T-cell (primary cell): ENCODE measurements at regions not wholly inside any gene's neighbourhood (a gene's known extent, or its start where the extent isn't known, plus 50 kb on each side); places are given as distances from the start of the nearest gene placed in this dataset.

ENCODE experiments used
- ATAC-seq, 4 experiments: fragments of 200-7000 bp in 3 of 4; fragments of 150-1000 bp in 1 of 4; cut with Tn5 transposase; replicated peaks in 1 of 4; 1 replicate in 3 of 4; 2 replicates in 1 of 4; pipeline ENCODE4 v1.10.0; 2021; ENCODE audit warnings: moderate library complexity in 3 of 4, mild to moderate bottlenecking in 2 of 4, moderate number of reproducible peaks in 1 of 4
- CTCF ChIA-PET, 2 donors: fragments of 300-600 bp; sonication (Branson Sonifier 250); formaldehyde crosslinking; loops; one replicate each; lab custom pipeline; 2022; ENCODE audit warnings: antibody characterized with exemption in 2 of 2; lab: Charles Lee
- POLR2A ChIA-PET, 2 donors: fragments of 300-600 bp; sonication (Branson Sonifier 250); formaldehyde crosslinking; loops; one replicate each; lab custom pipeline; 2022; ENCODE audit warnings: antibody characterized with exemption in 2 of 2; lab: Charles Lee
- DNase-seq, 35 experiments: peaks; one replicate each; pipeline versions ENCODE4 v3.0.0 to v3.0.0-alpha.2; 2013 to 2023
- H3K27ac ChIP-seq: one replicate; pipeline ENCODE4 v1.5.1; 2013; ENCODE audit warnings: low read length
- H3K27me3 ChIP-seq, 2 experiments: replicated peaks in 1 of 2; 1 replicate in 1 of 2; 2 replicates in 1 of 2; pipeline versions ENCODE4 v1.6.1 to v1.7.0; 2013; ENCODE audit warnings: low read length in 1 of 2, mixed read lengths in 1 of 2; ENCODE audit not compliant: control insufficient read depth in 2 of 2, insufficient read depth in 2 of 2; ENCODE audit errors: extremely low read depth in 1 of 2
- H3K36me3 ChIP-seq, 2 donors: 1 replicate in 1 of 2; 2 replicates in 1 of 2; pipeline versions ENCODE4 v1.6.1 to v1.7.0; 2013; ENCODE audit warnings: low read length in 1 of 2; ENCODE audit not compliant: control insufficient read depth in 2 of 2, insufficient read depth in 1 of 2; ENCODE audit errors: extremely low read depth in 1 of 2
- H3K4me1 ChIP-seq, 2 experiments: 1 replicate in 1 of 2; 2 replicates in 1 of 2; pipeline versions ENCODE4 v1.6.1 to v1.7.0; 2013; ENCODE audit warnings: low read length in 2 of 2, mixed read lengths in 1 of 2; ENCODE audit not compliant: insufficient read depth in 2 of 2, control insufficient read depth in 1 of 2; ENCODE audit errors: extremely low read depth in 1 of 2
- H3K4me3 ChIP-seq, 2 donors: 1 replicate in 1 of 2; 2 replicates in 1 of 2; pipeline versions ENCODE4 v1.5.1 to v1.7.0; 2013; ENCODE audit warnings: mild to moderate bottlenecking in 2 of 2, low read length in 1 of 2, moderate library complexity in 1 of 2; ENCODE audit not compliant: control insufficient read depth in 1 of 2; ENCODE audit errors: extremely low read depth in 1 of 2
- H3K9me3 ChIP-seq: 2 replicates; pipeline ENCODE4 v1.7.0; 2013
- H3K27ac Mint-ChIP-seq, 2 donors: one replicate each; pipeline ENCODE4 v1.8.0; 2020 to 2021; ENCODE audit warnings: mild to moderate bottlenecking in 2 of 2, mixed read lengths in 2 of 2
- H3K27me3 Mint-ChIP-seq, 2 donors: one replicate each; pipeline ENCODE4 v1.8.0; 2021 to 2022; ENCODE audit warnings: mixed read lengths in 2 of 2
- H3K36me3 Mint-ChIP-seq: one replicate; pipeline ENCODE4 v1.8.0; 2021; ENCODE audit warnings: mixed read lengths
- H3K4me1 Mint-ChIP-seq, 3 donors: one replicate each; pipeline ENCODE4 v1.8.0; 2020 to 2022; ENCODE audit warnings: mixed read lengths in 3 of 3, mild to moderate bottlenecking in 1 of 3
- H3K4me3 Mint-ChIP-seq, 3 donors: one replicate each; pipeline ENCODE4 v1.8.0; 2020 to 2022; ENCODE audit warnings: mild to moderate bottlenecking in 3 of 3, mixed read lengths in 3 of 3, moderate library complexity in 3 of 3
- H3K9me3 Mint-ChIP-seq, 3 donors: one replicate each; pipeline ENCODE4 v1.8.0; 2020 to 2022; ENCODE audit warnings: mixed read lengths in 3 of 3
- WGBS: methylation state at CpG from one replicate; pipeline ENCODE4 v1.1.5; 2013; ENCODE audit warnings: missing lambda C conversion rate; ENCODE audit not compliant: insufficient coverage; 5-methylcytosine and 5-hydroxymethylcytosine counted together

- DNase-seq, result no peak
- H3K4me3 ChIP-seq, result no peak overlapping the region
- H3K36me3 ChIP-seq, result no peaks in the 10 kb centered on the region
- Mint-ChIP-seq H3K9me3 (peaks cover 0 to 6% (median 0%) of the 10 kb centered on the region in 3 donors), H3K27ac (no peak overlapping the region), H3K4me1 (no peaks in the 10 kb centered on the region), H3K27me3 (peaks cover 0 to 15% of the 10 kb centered on the region in 2 donors), H3K36me3 (no peaks in the 10 kb centered on the region), H3K4me3 (no peak overlapping the region)
- CTCF ChIA-PET, result no interaction called here
- H3K9me3 ChIP-seq, result no peaks in the 10 kb centered on the region
- no peaks in the 10 kb centered on the region for H3K4me1 ChIP-seq
- H3K27me3 ChIP-seq, result no peaks in the 10 kb centered on the region
- no peak for ATAC-seq
- no peak overlapping the region for H3K27ac ChIP-seq
- POLR2A ChIA-PET, result no interaction called here
Measured at GRCh38 chrX:110578270-110578669, 217.3 kb downstream of the CHRDL1 start.

- H3K36me3 Mint-ChIP-seq, result no peaks in the 10 kb centered on the region
- H3K4me1 ChIP-seq, result no peaks in the 10 kb centered on the region
- no peaks in the 10 kb centered on the region for H3K27me3 ChIP-seq
- no peak for DNase-seq
- H3K27ac ChIP-seq, result no peak overlapping the region
- POLR2A ChIA-PET, result no interaction called here
- peaks cover 0 to 7% (median 0%) of the 10 kb centered on the region in 3 donors for H3K9me3 Mint-ChIP-seq
- no peak overlapping the region for H3K4me3 Mint-ChIP-seq
- no peak overlapping the region for H3K4me3 ChIP-seq
- H3K27me3 Mint-ChIP-seq, result peaks cover 0 to 27% of the 10 kb centered on the region in 2 donors
- CTCF ChIA-PET, result no interaction called here
- no peaks in the 10 kb centered on the region for H3K4me1 Mint-ChIP-seq
- no peaks in the 10 kb centered on the region for H3K9me3 ChIP-seq
- H3K36me3 ChIP-seq, result no peaks in the 10 kb centered on the region
- no peak overlapping the region for H3K27ac Mint-ChIP-seq
- WGBS, result 20% methylated on average over 1 of the region's 3 CpGs
- no peak for ATAC-seq
Measured at GRCh38 chrX:110584083-110584482, 211.5 kb downstream of the CHRDL1 start.

- ATAC-seq (no peak), DNase-seq (no peak)
- WGBS, result no CpG with 5 or more reads among the region's 2 CpGs
- no peak overlapping the region for H3K4me3 ChIP-seq
- H3K9me3 ChIP-seq, result no peaks in the 10 kb centered on the region
- H3K36me3 ChIP-seq, result no peaks in the 10 kb centered on the region
- POLR2A ChIA-PET, result no interaction called here
- Mint-ChIP-seq H3K9me3 (peaks cover 0 to 2% (median 0%) of the 10 kb centered on the region in 3 donors), H3K4me1 (no peaks in the 10 kb centered on the region), H3K27ac (no peak overlapping the region), H3K27me3 (peaks cover 0 to 13% of the 10 kb centered on the region in 2 donors), H3K36me3 (no peaks in the 10 kb centered on the region), H3K4me3 (no peak overlapping the region)
- CTCF ChIA-PET, result no interaction called here
- no peaks in the 10 kb centered on the region for H3K4me1 ChIP-seq
- no peaks in the 10 kb centered on the region for H3K27me3 ChIP-seq
- H3K27ac ChIP-seq, result no peak overlapping the region
Measured at GRCh38 chrX:110588164-110588563, 207.5 kb downstream of the CHRDL1 start.

GRCh38 chrX:110588853-110589252 lies 206.8 kb downstream of the CHRDL1 start:
- ChIA-PET CTCF (no interaction called here), POLR2A (no interaction called here)
- no peak overlapping the region for H3K4me3 Mint-ChIP-seq
- Histone ChIP-seq H3K9me3 (no peaks in the 10 kb centered on the region), H3K4me3 (no peak overlapping the region), H3K36me3 (no peaks in the 10 kb centered on the region), H3K27ac (no peak overlapping the region), H3K27me3 (no peaks in the 10 kb centered on the region), H3K4me1 (no peaks in the 10 kb centered on the region)
- H3K27ac Mint-ChIP-seq, result no peak overlapping the region
- H3K9me3 Mint-ChIP-seq, result no peaks in the 10 kb centered on the region
- H3K36me3 Mint-ChIP-seq, result no peaks in the 10 kb centered on the region
- no peak for DNase-seq
- WGBS, result no CpG with 5 or more reads among the region's 2 CpGs
- ATAC-seq, result no peak
- no peaks in the 10 kb centered on the region for H3K4me1 Mint-ChIP-seq
- peaks cover 0 to 11% of the 10 kb centered on the region in 2 donors for H3K27me3 Mint-ChIP-seq

- Histone ChIP-seq H3K27me3 (no peaks in the 10 kb centered on the region), H3K4me1 (no peaks in the 10 kb centered on the region), H3K9me3 (no peaks in the 10 kb centered on the region), H3K36me3 (no peaks in the 10 kb centered on the region), H3K4me3 (no peak overlapping the region), H3K27ac (no peak overlapping the region)
- no peak for DNase-seq
- ChIA-PET CTCF (no interaction called here), POLR2A (no interaction called here)
- peaks cover 0 to 11% (median 7%) of the 10 kb centered on the region in 3 donors for H3K9me3 Mint-ChIP-seq
- no peaks in the 10 kb centered on the region for H3K36me3 Mint-ChIP-seq
- ATAC-seq, result no peak
- H3K4me3 Mint-ChIP-seq, result no peak overlapping the region
- 80% methylated on average over 1 of the region's 8 CpGs for WGBS
- H3K27ac Mint-ChIP-seq, result no peak overlapping the region
- H3K27me3 Mint-ChIP-seq, result no peaks in the 10 kb centered on the region
- H3K4me1 Mint-ChIP-seq, result no peaks in the 10 kb centered on the region
Measured at GRCh38 chrX:110600745-110601310, 194.8 kb downstream of the CHRDL1 start.

- ChIA-PET CTCF (no interaction called here), POLR2A (no interaction called here)
- Histone ChIP-seq H3K27me3 (no peaks in the 10 kb centered on the region), H3K9me3 (no peaks in the 10 kb centered on the region), H3K4me3 (no peak overlapping the region), H3K4me1 (no peaks in the 10 kb centered on the region), H3K27ac (no peak overlapping the region), H3K36me3 (no peaks in the 10 kb centered on the region)
- no peak for ATAC-seq
- Mint-ChIP-seq H3K9me3 (peaks cover 0 to 2% (median 0%) of the 10 kb centered on the region in 3 donors), H3K4me1 (no peaks in the 10 kb centered on the region), H3K4me3 (no peak overlapping the region), H3K36me3 (no peaks in the 10 kb centered on the region), H3K27ac (no peak overlapping the region), H3K27me3 (no peaks in the 10 kb centered on the region)
- DNase-seq, result no peak
Measured at GRCh38 chrX:110614596-110614995, 181.0 kb downstream of the CHRDL1 start.
